ENCODE measurements at regions not wholly inside any gene's neighbourhood (a gene's known extent, or its start where the extent isn't known, plus 50 kb on each side); places are given as distances from the start of the nearest gene placed in this dataset.
"Not testable (repeated sequence)": the region's sequence is repeated elsewhere in the genome, so short reads cannot be mapped to it uniquely, and the experiment has no call there.

- Mint-ChIP-seq H3K4me3 (no peak overlapping the region), H3K9me3 (peaks cover 0 to 13% (median 6%) of the 10 kb centered on the region in 7 donors), H3K27me3 (peaks cover 18 to 36% (median 24%) of the 10 kb centered on the region in 3 donors), H3K36me3 (no peaks in the 10 kb centered on the region), H3K27ac (no peak overlapping the region), H3K4me1 (no peaks in the 10 kb centered on the region)
- ATAC-seq (ENCODE audit: low read depth in 2 of 2), result no peak
- no peak for DNase-seq
Observed at GRCh38 chr10:27380929-27381358, 123.2 kb upstream of the RAB18 start.

GRCh38 chr10:27379041-27379440, 125.1 kb upstream of the RAB18 start:
- peak overlapping the region in 1 of 6 donors; percentile 64 for H3K27ac Mint-ChIP-seq

GRCh38 chr10:27373566-27374160, 130.4 kb upstream of the RAB18 start:
- Mint-ChIP-seq H3K9me3 (no peaks in the 10 kb centered on the region), H3K27me3 (peaks cover 3 to 12% (median 9%) of the 10 kb centered on the region in 3 donors), H3K4me1 (no peaks in the 10 kb centered on the region), H3K4me3 (no peak overlapping the region), H3K27ac (no peak overlapping the region), H3K36me3 (no peaks in the 10 kb centered on the region)
- no peak for DNase-seq
- ATAC-seq (ENCODE audit: low read depth in 2 of 2), result no peak

More at GRCh38 chr10:27379041-27379440, 125.1 kb upstream of the RAB18 start:
- not testable (repeated sequence) for H3K4me1 Mint-ChIP-seq; H3K4me3 Mint-ChIP-seq; H3K36me3 Mint-ChIP-seq; ATAC-seq (ENCODE audit: low read depth in 2 of 2); DNase-seq
- Mint-ChIP-seq H3K9me3 (peaks cover 0 to 13% (median 6%) of the 10 kb centered on the region in 7 donors), H3K27me3 (peaks cover 18 to 28% (median 23%) of the 10 kb centered on the region in 3 donors)

- Mint-ChIP-seq H3K36me3 (no peaks in the 10 kb centered on the region), H3K4me3 (no peak overlapping the region), H3K27me3 (peaks cover 3 to 12% (median 9%) of the 10 kb centered on the region in 3 donors), H3K9me3 (no peaks in the 10 kb centered on the region), H3K27ac (no peak overlapping the region), H3K4me1 (peaks cover under 1 to 7% (median 4%) of the 10 kb centered on the region in 3 donors)
- no peak for ATAC-seq (ENCODE audit: low read depth in 2 of 2)
- DNase-seq, result no peak
Observed at GRCh38 chr10:27372095-27372494, 131.5 kb upstream of the ACBD5 start.

- not testable (repeated sequence) for ATAC-seq (ENCODE audit: low read depth in 2 of 2)
Observed at GRCh38 chr10:27371375-27371774, 130.8 kb upstream of the ACBD5 start.

GRCh38 chr10:27369880-27370279, 129.3 kb upstream of the ACBD5 start:
- no peaks in the 10 kb centered on the region for H3K36me3 Mint-ChIP-seq
- no peak for DNase-seq

More at GRCh38 chr10:27371375-27371774, 130.8 kb upstream of the ACBD5 start:
- Mint-ChIP-seq H3K4me3 (peak overlapping the region in 1 of 8 donors; percentile 64), H3K4me1 (peaks cover 7 to 12% (median 8%) of the 10 kb centered on the region in 3 donors), H3K27ac (peak overlapping the region in 1 of 6 donors; percentile 37), H3K27me3 (peaks cover 3 to 12% (median 9%) of the 10 kb centered on the region in 3 donors)
- not testable (repeated sequence) for DNase-seq, H3K9me3 Mint-ChIP-seq, H3K36me3 Mint-ChIP-seq

GRCh38 chr10:27368706-27369105, 128.1 kb upstream of the ACBD5 start:
- no peaks in the 10 kb centered on the region for H3K36me3 Mint-ChIP-seq

More at GRCh38 chr10:27369880-27370279, 129.3 kb upstream of the ACBD5 start:
- ATAC-seq (ENCODE audit: low read depth in 2 of 2), result no peak
- Mint-ChIP-seq H3K9me3 (no peaks in the 10 kb centered on the region), H3K4me3 (no peak overlapping the region), H3K27me3 (peaks cover 0 to 12% (median 5%) of the 10 kb centered on the region in 3 donors), H3K27ac (no peak overlapping the region), H3K4me1 (peaks cover 7 to 12% (median 8%) of the 10 kb centered on the region in 3 donors)

GRCh38 chr10:27366769-27367168, 126.2 kb upstream of the ACBD5 start:
- ATAC-seq (ENCODE audit: low read depth in 2 of 2) (no peak), DNase-seq (no peak)
- Mint-ChIP-seq H3K27me3 (no peaks in the 10 kb centered on the region), H3K4me3 (no peak overlapping the region), H3K27ac (peak overlapping the region in 3 of 6 donors; percentile 0 to 70 (median 1)), H3K36me3 (no peaks in the 10 kb centered on the region), H3K4me1 (peaks cover 7 to 12% (median 8%) of the 10 kb centered on the region in 3 donors), H3K9me3 (no peaks in the 10 kb centered on the region)

More at GRCh38 chr10:27368706-27369105, 128.1 kb upstream of the ACBD5 start:
- peaks cover 7 to 12% (median 8%) of the 10 kb centered on the region in 3 donors for H3K4me1 Mint-ChIP-seq
- no peak overlapping the region for H3K4me3 Mint-ChIP-seq
- H3K9me3 Mint-ChIP-seq, result no peaks in the 10 kb centered on the region
- DNase-seq (no peak), ATAC-seq (ENCODE audit: low read depth in 2 of 2) (no peak)
- H3K27ac Mint-ChIP-seq, result no peak overlapping the region
- H3K27me3 Mint-ChIP-seq, result peaks cover 0 to 7% (median 5%) of the 10 kb centered on the region in 3 donors

- no peak overlapping the region for H3K4me3 Mint-ChIP-seq
- H3K27ac Mint-ChIP-seq, result no peak overlapping the region
- DNase-seq (no peak), ATAC-seq (ENCODE audit: low read depth in 2 of 2) (no peak)
- H3K9me3 Mint-ChIP-seq, result no peaks in the 10 kb centered on the region
- H3K36me3 Mint-ChIP-seq, result no peaks in the 10 kb centered on the region
- H3K4me1 Mint-ChIP-seq, result peaks cover 7 to 12% (median 8%) of the 10 kb centered on the region in 3 donors
- no peaks in the 10 kb centered on the region for H3K27me3 Mint-ChIP-seq
Observed at GRCh38 chr10:27364028-27364427, 123.4 kb upstream of the ACBD5 start.

GRCh38 chr10:27360581-27361172, 120.1 kb upstream of the ACBD5 start:
- H3K4me1 Mint-ChIP-seq, result peaks cover 4 to 9% (median 8%) of the 10 kb centered on the region in 3 donors
- peak; percentile 98 to 99 for ATAC-seq (ENCODE audit: low read depth in 2 of 2)
- no peak overlapping the region for H3K4me3 Mint-ChIP-seq
- H3K9me3 Mint-ChIP-seq, result no peaks in the 10 kb centered on the region
- no peak overlapping the region for H3K27ac Mint-ChIP-seq
- H3K27me3 Mint-ChIP-seq, result no peaks in the 10 kb centered on the region
- DNase-seq, result peak; percentile 75
- H3K36me3 Mint-ChIP-seq, result no peaks in the 10 kb centered on the region

- Mint-ChIP-seq H3K4me1 (peaks cover 4 to 14% (median 9%) of the 10 kb centered on the region in 3 donors), H3K36me3 (no peaks in the 10 kb centered on the region), H3K27me3 (no peaks in the 10 kb centered on the region), H3K4me3 (no peak overlapping the region), H3K27ac (no peak overlapping the region), H3K9me3 (peaks cover 0 to 2% (median 0%) of the 10 kb centered on the region in 7 donors)
- DNase-seq, result no peak
- no peak for ATAC-seq (ENCODE audit: low read depth in 2 of 2)
Observed at GRCh38 chr10:27359792-27360355, 119.3 kb upstream of the ACBD5 start.

- peaks cover 13 to 27% (median 19%) of the 10 kb centered on the region in 3 donors for H3K4me1 Mint-ChIP-seq
- H3K27me3 Mint-ChIP-seq, result no peaks in the 10 kb centered on the region
- H3K9me3 Mint-ChIP-seq, result peaks cover 0 to 2% (median 0%) of the 10 kb centered on the region in 7 donors
- H3K36me3 Mint-ChIP-seq, result no peaks in the 10 kb centered on the region
- DNase-seq (no peak), ATAC-seq (ENCODE audit: low read depth in 2 of 2) (no peak)
- no peak overlapping the region for H3K27ac Mint-ChIP-seq
- no peak overlapping the region for H3K4me3 Mint-ChIP-seq
Observed at GRCh38 chr10:27356738-27357137, 116.1 kb upstream of the ACBD5 start.

GRCh38 chr10:27355918-27356573, 115.4 kb upstream of the ACBD5 start:
- ATAC-seq (ENCODE audit: low read depth in 2 of 2) (no peak), DNase-seq (no peak)
- peak overlapping the region in 3 of 6 donors; percentile 60 to 73 (median 61) for H3K27ac Mint-ChIP-seq
- no peaks in the 10 kb centered on the region for H3K36me3 Mint-ChIP-seq
- peaks cover 0 to 2% (median 0%) of the 10 kb centered on the region in 7 donors for H3K9me3 Mint-ChIP-seq
- H3K4me1 Mint-ChIP-seq, result peaks cover 13 to 27% (median 19%) of the 10 kb centered on the region in 3 donors
- peaks cover 0 to 2% (median 2%) of the 10 kb centered on the region in 3 donors for H3K27me3 Mint-ChIP-seq
- H3K4me3 Mint-ChIP-seq, result no peak overlapping the region
